HL-60 (cell line): ENCODE measurements at regions not wholly inside any gene's neighbourhood (a gene's known extent, or its start where the extent isn't known, plus 50 kb on each side); places are given as distances from the start of the nearest gene placed in this dataset.

Source experiments
- DNase-seq, 2 experiments: peaks; one replicate each; pipeline ENCODE4 v3.0.0-alpha.2; 2010 to 2020; ENCODE audit warnings: low read depth in 1 of 2, low spot score in 1 of 2
- H3K27ac ChIP-seq: fragments of 250-450 bp; sonication (Bioruptor Pico); replicated peaks from 2 replicates; pipeline ENCODE4 v1.5.1; 2020; ENCODE audit warnings: mild to moderate bottlenecking, moderate library complexity
- H3K27me3 ChIP-seq: fragments of 250-450 bp; sonication (Bioruptor Pico); 2 replicates; pipeline ENCODE4 v1.5.1; 2021; ENCODE audit warnings: mild to moderate bottlenecking, moderate library complexity; ENCODE audit not compliant: insufficient read depth, poor library complexity, severe bottlenecking
- H3K4me3 ChIP-seq: replicated peaks from 2 replicates; pipeline ENCODE4 v1.5.1; 2011; ENCODE audit warnings: mild to moderate bottlenecking, control low read depth, low read length; ENCODE audit not compliant: insufficient read depth
- CTCF ChIP-seq: IDR thresholded peaks from one replicate; pipeline ENCODE4 v1.5.1; 2011; ENCODE audit warnings: low read length, control low read depth, inconsistent platforms; ENCODE audit not compliant: insufficient read depth
- GABPA ChIP-seq: IDR thresholded peaks from 2 replicates; pipeline ENCODE4 v1.6.1; 2012; ENCODE audit warnings: low read depth
- POLR2AphosphoS5 ChIP-seq: IDR thresholded peaks from 2 replicates; pipeline ENCODE4 v1.6.1; 2012; ENCODE audit warnings: low read depth
- REST ChIP-seq: IDR thresholded peaks from 2 replicates; pipeline ENCODE4 v1.6.1; 2012; ENCODE audit warnings: low read depth; ENCODE audit not compliant: insufficient replicate concordance
- SPI1 ChIP-seq: IDR thresholded peaks from 2 replicates; pipeline ENCODE4 v1.6.1; 2012; ENCODE audit warnings: low read depth, mild to moderate bottlenecking, borderline replicate concordance

GRCh38 chr15:72952151-72952550, 100.1 kb upstream of the NEO1 start:
- H3K27me3 ChIP-seq: peaks cover 3% of the 10 kb centered on the region
- H3K4me3 ChIP-seq: no peak overlapping the region
- no peak for TF ChIP-seq REST
- no peak for TF ChIP-seq GABPA
- no peak for TF ChIP-seq SPI1
- TF ChIP-seq POLR2AphosphoS5: no peak
- TF ChIP-seq CTCF: no peak
- H3K27ac ChIP-seq: no peak overlapping the region
- DNase-seq: no peak

- no peak overlapping the region for H3K4me3 ChIP-seq
- no peak for TF ChIP-seq REST
- no peak for TF ChIP-seq SPI1
- TF ChIP-seq GABPA: no peak
- TF ChIP-seq POLR2AphosphoS5: no peak
- TF ChIP-seq CTCF: no peak
- no peak overlapping the region for H3K27ac ChIP-seq
- peaks cover 3% of the 10 kb centered on the region for H3K27me3 ChIP-seq
- DNase-seq: no peak
These were observed 103.6 kb upstream of the NEO1 start for GRCh38 chr15:72948662-72949061.

GRCh38 chr15:72947709-72948108, 104.6 kb upstream of the NEO1 start:
- Histone ChIP-seq H3K27ac (no peak overlapping the region), H3K4me3 (no peak overlapping the region), H3K27me3 (peaks cover 3% of the 10 kb centered on the region)
- no peak for TF ChIP-seq CTCF
- no peak for TF ChIP-seq POLR2AphosphoS5
- no peak for TF ChIP-seq SPI1
- no peak for TF ChIP-seq GABPA
- TF ChIP-seq REST: no peak
- no peak for DNase-seq
